AG04450 (cell line): ENCODE measurements at regions not wholly inside any gene's neighbourhood (a gene's known extent, or its start where the extent isn't known, plus 50 kb on each side); places are given as distances from the start of the nearest gene placed in this dataset.

ENCODE experiments used
- CTCF ChIA-PET: fragments of 300-600, 350-600 bp; formaldehyde crosslinking; extraction: SDS; loops from one replicate; lab custom pipeline; 2022; ENCODE audit warnings: antibody characterized with exemption, inconsistent platforms; lab: Charles Lee
- POLR2A ChIA-PET: fragments of 350-600 bp; formaldehyde crosslinking; extraction: SDS; loops from one replicate; lab custom pipeline; 2021; ENCODE audit warnings: antibody characterized with exemption, inconsistent platforms; lab: Yijun Ruan, JAX
- DNase-seq: peaks from one replicate; pipeline ENCODE4 v3.0.0-alpha.2; 2011; ENCODE audit warnings: low read depth, low spot score
- H3K27ac ChIP-seq: one replicate; pipeline ENCODE4 v1.5.1; 2012; ENCODE audit warnings: low read depth, low read length, control low read depth
- H3K27me3 ChIP-seq: one replicate; pipeline ENCODE4 v1.6.0; 2012; ENCODE audit warnings: low read length; ENCODE audit not compliant: control insufficient read depth, insufficient read depth
- H3K4me3 ChIP-seq: 2 replicates; pipeline ENCODE4 v1.5.1; 2011; ENCODE audit warnings: mild to moderate bottlenecking, low read depth, low read length, control low read depth
- H3K9me3 ChIP-seq: 2 replicates; pipeline ENCODE4 v1.5.1; 2012; ENCODE audit warnings: low read length; ENCODE audit not compliant: control insufficient read depth, insufficient read depth
- TF ChIP-seq, protein P1 (sequence below): IDR thresholded peaks from 2 replicates; pipeline ENCODE4 v1.5.1; 2011; ENCODE audit warnings: low read depth, low read length, control low read depth, inconsistent platforms

GRCh38 chr4:148893095-148893494 lies 450.9 kb upstream of the NR3C2 start:
- H3K27me3 ChIP-seq: no peaks in the 10 kb centered on the region
- no peak overlapping the region for H3K27ac ChIP-seq
- peaks cover 3% of the 10 kb centered on the region; the same call in 1 of the 2 replicates for H3K9me3 ChIP-seq
- no peak for DNase-seq
- H3K4me3 ChIP-seq: no peak overlapping the region
- POLR2A ChIA-PET: no interaction called here
- CTCF ChIA-PET: no interaction called here
- TF ChIP-seq, protein P1, sequence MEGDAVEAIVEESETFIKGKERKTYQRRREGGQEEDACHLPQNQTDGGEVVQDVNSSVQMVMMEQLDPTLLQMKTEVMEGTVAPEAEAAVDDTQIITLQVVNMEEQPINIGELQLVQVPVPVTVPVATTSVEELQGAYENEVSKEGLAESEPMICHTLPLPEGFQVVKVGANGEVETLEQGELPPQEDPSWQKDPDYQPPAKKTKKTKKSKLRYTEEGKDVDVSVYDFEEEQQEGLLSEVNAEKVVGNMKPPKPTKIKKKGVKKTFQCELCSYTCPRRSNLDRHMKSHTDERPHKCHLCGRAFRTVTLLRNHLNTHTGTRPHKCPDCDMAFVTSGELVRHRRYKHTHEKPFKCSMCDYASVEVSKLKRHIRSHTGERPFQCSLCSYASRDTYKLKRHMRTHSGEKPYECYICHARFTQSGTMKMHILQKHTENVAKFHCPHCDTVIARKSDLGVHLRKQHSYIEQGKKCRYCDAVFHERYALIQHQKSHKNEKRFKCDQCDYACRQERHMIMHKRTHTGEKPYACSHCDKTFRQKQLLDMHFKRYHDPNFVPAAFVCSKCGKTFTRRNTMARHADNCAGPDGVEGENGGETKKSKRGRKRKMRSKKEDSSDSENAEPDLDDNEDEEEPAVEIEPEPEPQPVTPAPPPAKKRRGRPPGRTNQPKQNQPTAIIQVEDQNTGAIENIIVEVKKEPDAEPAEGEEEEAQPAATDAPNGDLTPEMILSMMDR: no peak

- no peaks in the 10 kb centered on the region for H3K27me3 ChIP-seq
- no peak overlapping the region for H3K27ac ChIP-seq
- POLR2A ChIA-PET: no interaction called here
- no peak for DNase-seq
- CTCF ChIA-PET: no interaction called here
- no peaks in the 10 kb centered on the region for H3K9me3 ChIP-seq
- no peak overlapping the region for H3K4me3 ChIP-seq
- TF ChIP-seq, protein P1: no peak
Observed at GRCh38 chr4:148883891-148884290, 441.7 kb upstream of the NR3C2 start.

DNA sequence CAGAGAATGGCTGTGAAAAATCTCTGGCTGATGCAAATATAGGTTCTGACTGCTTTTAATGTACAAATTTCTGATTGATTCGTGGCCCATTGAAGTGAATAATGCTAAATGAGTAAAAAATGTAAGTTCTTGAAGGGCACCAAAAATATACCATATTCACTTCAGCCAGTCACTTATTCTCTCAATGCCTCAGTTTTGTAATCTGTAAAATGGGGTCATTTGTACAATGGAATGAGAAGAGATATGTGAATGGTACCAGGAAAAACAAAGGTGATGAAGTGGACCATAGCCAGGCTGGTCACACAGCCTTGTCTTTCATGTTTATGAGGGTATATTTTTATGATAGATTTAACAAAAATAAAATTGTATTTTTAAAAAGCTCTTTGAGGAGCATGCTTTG lies 441.2 kb upstream of the NR3C2 start:
- POLR2A ChIA-PET: no interaction called here
- Histone ChIP-seq H3K27me3 (no peaks in the 10 kb centered on the region), H3K27ac (no peak overlapping the region), H3K9me3 (no peaks in the 10 kb centered on the region), H3K4me3 (no peak overlapping the region)
- DNase-seq: no peak
- CTCF ChIA-PET: no interaction called here
- TF ChIP-seq, protein P1: no peak

GRCh38 chr4:148881860-148882643 lies 439.8 kb upstream of the NR3C2 start:
- ChIA-PET CTCF (no interaction called here), POLR2A (no interaction called here)
- no peaks in the 10 kb centered on the region for H3K9me3 ChIP-seq
- H3K27ac ChIP-seq: no peak overlapping the region
- TF ChIP-seq, protein P1: no peak
- no peaks in the 10 kb centered on the region for H3K27me3 ChIP-seq
- no peak for DNase-seq
- no peak overlapping the region for H3K4me3 ChIP-seq

- Histone ChIP-seq H3K27ac (no peak overlapping the region), H3K4me3 (no peak overlapping the region), H3K9me3 (no peaks in the 10 kb centered on the region), H3K27me3 (no peaks in the 10 kb centered on the region)
- TF ChIP-seq, protein P1: no peak
- POLR2A ChIA-PET: no interaction called here
- CTCF ChIA-PET: interaction anchor here (0.7 kb wide), 1 partner anchor 838 kb away, joined by 10 read pairs; no protein-coding TSS in a partner anchor
- no peak for DNase-seq
Observed at GRCh38 chr4:148874331-148874730, 432.1 kb upstream of the NR3C2 start.
